ENCODE measurements at regions not wholly inside any gene's neighbourhood (a gene's known extent, or its start where the extent isn't known, plus 50 kb on each side); places are given as distances from the start of the nearest gene placed in this dataset.

GRCh38 chr2:118580107-118580506 lies 267.3 kb downstream of the EN1 start:
- TF ChIP-seq CTCF (IDR thresholded peaks at IDR 0.05 in 2 of 3, conservative IDR thresholded peaks at IDR 0.05 in 1 of 3; ENCODE audit: control insufficient read depth in 2 of 3, extremely low read depth in 1 of 3, insufficient read depth in 1 of 3, low read depth in 3 of 3, low read length in 3 of 3) = no peak
- no peak for TF ChIP-seq TCF3 (IDR thresholded peaks at IDR 0.05; ENCODE audit: borderline replicate concordance, insufficient read depth, low read depth, low read length)
- TF ChIP-seq EZH2 (IDR thresholded peaks at IDR 0.05; ENCODE audit: borderline replicate concordance, control insufficient read depth, low read depth, low read length) = no peak
- TF ChIP-seq POLR2AphosphoS5 (IDR thresholded peaks at IDR 0.05; ENCODE audit: low read length) = no peak
- no peak for TF ChIP-seq MAX (IDR thresholded peaks at IDR 0.05; ENCODE audit: low read depth, low read length)
- no peak for TF ChIP-seq CEBPB (IDR thresholded peaks at IDR 0.05; ENCODE audit: borderline replicate concordance in 1 of 2, low read depth in 2 of 2, low read length in 2 of 2)
- no peak for TF ChIP-seq RCOR1 (conservative IDR thresholded peaks at IDR 0.05; ENCODE audit: low read depth, low read length)

Measured in GM12878 (cell line).